Lung (tissue), 11 donors: ENCODE measurements at regions not wholly inside any gene's neighbourhood (a gene's known extent, or its start where the extent isn't known, plus 50 kb on each side); places are given as distances from the start of the nearest gene placed in this dataset.
A peak's percentile ranks its signal among the peaks of the same experiment; 100 is the strongest.

ENCODE experiments used
- ATAC-seq: fragments of 200-7000 bp; cut with Tn5 transposase; one replicate; pipeline ENCODE4 v1.9.1; 2020; ENCODE audit warnings: moderate number of reproducible peaks; ENCODE audit not compliant: insufficient read depth, low FRiP score
- DNase-seq, 3 donors: peaks; one replicate each; pipeline ENCODE4 v3.0.0-alpha.2; 2013 to 2017
- H3K27ac ChIP-seq, 2 donors: one replicate each; pipeline ENCODE4 v1.5.1; 2013; ENCODE audit warnings: mild to moderate bottlenecking in 2 of 2, moderate library complexity in 2 of 2, control low read depth in 1 of 2, inconsistent platforms in 1 of 2, low read depth in 1 of 2, low read length in 1 of 2
- H3K27me3 ChIP-seq, 3 donors: one replicate each; pipeline ENCODE4 v1.5.1; 2013; ENCODE audit warnings: low read length in 2 of 3; ENCODE audit not compliant: control insufficient read depth in 3 of 3, insufficient read depth in 3 of 3
- H3K36me3 ChIP-seq, 4 donors: one replicate each; pipeline ENCODE4 v1.5.1; 2013; ENCODE audit warnings: low read length in 4 of 4, mild to moderate bottlenecking in 1 of 4, moderate library complexity in 1 of 4; ENCODE audit not compliant: control insufficient read depth in 4 of 4, insufficient read depth in 4 of 4
- H3K4me1 ChIP-seq, 5 donors: one replicate each; pipeline ENCODE4 v1.5.1; 2013; ENCODE audit warnings: low read length in 5 of 5, mild to moderate bottlenecking in 2 of 5, moderate library complexity in 1 of 5; ENCODE audit not compliant: control insufficient read depth in 5 of 5, insufficient read depth in 5 of 5
- H3K4me3 ChIP-seq: one replicate; pipeline ENCODE4 v1.5.1; 2013; ENCODE audit warnings: mild to moderate bottlenecking, control low read depth, moderate library complexity
- H3K9ac ChIP-seq, 2 donors: one replicate each; pipeline ENCODE4 v1.5.1; 2013; ENCODE audit warnings: low read length in 2 of 2, control low read depth in 1 of 2; ENCODE audit not compliant: insufficient read depth in 1 of 2
- H3K9me3 ChIP-seq, 4 donors: one replicate each; pipeline ENCODE4 v1.5.1; 2013; ENCODE audit warnings: low read length in 3 of 4, mild to moderate bottlenecking in 1 of 4, moderate library complexity in 1 of 4; ENCODE audit not compliant: control insufficient read depth in 4 of 4, insufficient read depth in 3 of 4
- WGBS, 2 donors: extraction: QIAGEN DNeasy Blood & Tissue Kit; methylation state at CpG; one replicate each; pipeline ENCODE4 v1.1.7; 2013; 5-methylcytosine and 5-hydroxymethylcytosine counted together
- TF ChIP-seq, protein P1 (sequence below): IDR thresholded peaks from 2 replicates; pipeline ENCODE4 v1.5.1; 2012; ENCODE audit warnings: mild to moderate bottlenecking; ENCODE audit errors: control extremely low read depth, extremely low read depth
- donor health status: control.
- donor health status: control.
- donor health status: Bipolar disorder and iron deficiency.
- donor health status: healthy.
- donor health status: DM: yes; HTN: yes; CAD: no.

- no peak overlapping the region for H3K9ac ChIP-seq
- 89 to 94% methylated on average over 10 of the region's 10 CpGs for WGBS, 2 donors
- H3K27me3 ChIP-seq = no peaks in the 10 kb centered on the region
- ATAC-seq (no peak), DNase-seq (no peak)
- no peaks in the 10 kb centered on the region for H3K9me3 ChIP-seq
- H3K36me3 ChIP-seq = no peaks in the 10 kb centered on the region
- TF ChIP-seq, protein P1, sequence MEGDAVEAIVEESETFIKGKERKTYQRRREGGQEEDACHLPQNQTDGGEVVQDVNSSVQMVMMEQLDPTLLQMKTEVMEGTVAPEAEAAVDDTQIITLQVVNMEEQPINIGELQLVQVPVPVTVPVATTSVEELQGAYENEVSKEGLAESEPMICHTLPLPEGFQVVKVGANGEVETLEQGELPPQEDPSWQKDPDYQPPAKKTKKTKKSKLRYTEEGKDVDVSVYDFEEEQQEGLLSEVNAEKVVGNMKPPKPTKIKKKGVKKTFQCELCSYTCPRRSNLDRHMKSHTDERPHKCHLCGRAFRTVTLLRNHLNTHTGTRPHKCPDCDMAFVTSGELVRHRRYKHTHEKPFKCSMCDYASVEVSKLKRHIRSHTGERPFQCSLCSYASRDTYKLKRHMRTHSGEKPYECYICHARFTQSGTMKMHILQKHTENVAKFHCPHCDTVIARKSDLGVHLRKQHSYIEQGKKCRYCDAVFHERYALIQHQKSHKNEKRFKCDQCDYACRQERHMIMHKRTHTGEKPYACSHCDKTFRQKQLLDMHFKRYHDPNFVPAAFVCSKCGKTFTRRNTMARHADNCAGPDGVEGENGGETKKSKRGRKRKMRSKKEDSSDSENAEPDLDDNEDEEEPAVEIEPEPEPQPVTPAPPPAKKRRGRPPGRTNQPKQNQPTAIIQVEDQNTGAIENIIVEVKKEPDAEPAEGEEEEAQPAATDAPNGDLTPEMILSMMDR = no peak
- H3K4me1 ChIP-seq = peaks cover 0 to 34% (median 5%) of the 10 kb centered on the region in 5 donors
- H3K4me3 ChIP-seq = no peak overlapping the region
- no peak overlapping the region for H3K27ac ChIP-seq
Measured at GRCh38 chr19:30852168-30852567, 480.0 kb downstream of the ZNF536 start.

DNA sequence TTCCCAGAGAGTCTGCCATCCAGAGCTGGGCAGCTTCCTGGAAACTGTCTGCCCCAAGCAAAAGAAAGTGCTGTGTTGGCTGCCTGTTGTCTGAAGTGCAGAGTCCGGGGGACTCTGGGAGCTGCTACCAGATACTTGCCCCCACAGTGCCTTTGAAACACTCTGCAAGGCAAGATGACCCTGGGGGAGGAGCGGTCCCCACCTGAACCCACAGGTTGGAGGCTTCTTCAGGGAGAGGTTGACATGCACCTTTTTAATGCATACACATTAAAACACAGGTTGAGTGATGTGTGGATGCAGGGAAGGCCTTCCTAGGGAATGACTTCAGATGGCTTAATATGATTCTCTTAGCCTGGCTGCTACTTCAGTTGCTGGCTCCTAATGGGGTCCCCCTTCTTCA, 479.5 kb downstream of the ZNF536 start:
- H3K4me1 ChIP-seq = peaks cover 0 to 34% (median 5%) of the 10 kb centered on the region in 5 donors
- H3K36me3 ChIP-seq = no peaks in the 10 kb centered on the region
- no peak overlapping the region for H3K4me3 ChIP-seq
- no peak overlapping the region for H3K9ac ChIP-seq
- no peak for DNase-seq
- H3K9me3 ChIP-seq = no peaks in the 10 kb centered on the region
- H3K27ac ChIP-seq = no peak overlapping the region
- TF ChIP-seq, protein P1 = no peak
- H3K27me3 ChIP-seq = no peaks in the 10 kb centered on the region
- 89 to 91% methylated on average over 2 of the region's 2 CpGs for WGBS, 2 donors
- ATAC-seq = no peak

DNA sequence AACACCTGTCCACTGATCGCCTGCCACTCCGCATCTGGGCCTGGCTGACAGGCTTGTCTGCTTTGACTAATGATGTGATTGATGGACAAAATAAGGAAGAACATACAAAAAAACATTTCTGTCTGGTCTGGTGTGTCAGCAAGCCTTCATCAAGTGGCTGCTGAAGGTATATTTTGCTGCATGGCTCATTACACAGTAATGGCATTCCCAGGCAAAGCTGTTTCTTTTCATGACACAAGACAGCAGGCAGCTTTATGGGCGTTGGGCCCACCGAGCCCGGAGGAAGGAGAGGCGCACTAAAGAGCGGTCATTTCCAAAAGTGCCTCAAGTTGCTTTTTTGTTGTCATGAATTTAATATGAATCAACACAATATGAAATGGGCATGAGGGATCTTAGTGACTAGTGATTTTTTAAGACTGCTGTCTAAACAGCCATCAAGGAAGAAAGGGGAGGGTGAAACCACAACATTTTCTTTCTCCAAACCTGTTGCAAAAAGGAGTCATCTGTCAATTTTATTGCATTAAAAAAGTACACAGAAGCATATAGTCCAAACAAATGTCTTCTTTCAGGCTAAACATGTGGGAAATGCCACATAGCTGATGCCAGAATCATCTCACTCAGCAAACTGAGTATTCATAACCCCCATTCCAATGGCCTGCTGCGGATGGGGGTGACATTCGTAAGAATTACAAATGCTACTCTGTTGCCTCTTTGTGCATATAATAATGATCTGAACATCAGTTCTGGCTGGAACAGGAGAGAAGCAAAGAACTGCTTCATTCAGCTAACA, 476.6 kb downstream of the ZNF536 start:
- H3K27me3 ChIP-seq = no peaks in the 10 kb centered on the region
- peaks cover 0 to 27% (median 5%) of the 10 kb centered on the region in 5 donors for H3K4me1 ChIP-seq
- no peak overlapping the region for H3K27ac ChIP-seq
- TF ChIP-seq, protein P1 = no peak
- ATAC-seq (no peak), DNase-seq (peak; percentile 78 to 87 (median 87))
- no peaks in the 10 kb centered on the region for H3K36me3 ChIP-seq
- no peak overlapping the region for H3K4me3 ChIP-seq
- H3K9me3 ChIP-seq = no peaks in the 10 kb centered on the region
- WGBS, 2 donors = 78 to 89% methylated on average over 9 of the region's 9 CpGs
- H3K9ac ChIP-seq = no peak overlapping the region
